ENCODE measurements at regions not wholly inside any gene's neighbourhood (a gene's known extent, or its start where the extent isn't known, plus 50 kb on each side); places are given as distances from the start of the nearest gene placed in this dataset.
A peak's percentile ranks its signal among the peaks of the same experiment; 100 is the strongest.
"Not testable (repeated sequence)": the region's sequence is repeated elsewhere in the genome, so short reads cannot be mapped to it uniquely, and the experiment has no call there.

DNA sequence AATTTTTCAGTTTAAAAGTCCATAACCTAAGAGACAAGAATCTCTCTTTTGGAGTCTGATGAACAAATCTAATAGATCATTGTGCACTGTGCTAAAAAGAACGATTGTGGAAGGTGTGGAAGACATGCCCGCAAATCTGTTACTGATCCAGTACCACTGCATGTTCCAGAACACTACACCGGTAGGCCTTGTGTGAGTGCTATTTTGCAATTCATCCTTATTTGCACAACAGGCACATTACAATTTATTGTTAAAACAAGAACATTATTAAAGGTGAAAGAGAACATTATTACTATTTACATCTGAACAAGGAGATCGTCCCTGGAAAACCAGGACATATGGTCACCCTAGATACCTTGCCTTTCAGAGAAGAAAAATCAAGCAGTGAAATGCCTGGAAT, 205.7 kb upstream of the NECTIN3 start:
- Mint-ChIP-seq H3K4me3 (no peak overlapping the region), H3K36me3 (ENCODE audit: insufficient read depth in 2 of 2) (no peaks in the 10 kb centered on the region), H3K9me3 (no peaks in the 10 kb centered on the region), H3K27me3 (ENCODE audit: low read depth) (peaks cover 10% of the 10 kb centered on the region), H3K4me1 (ENCODE audit: low read depth) (no peaks in the 10 kb centered on the region), H3K27ac (no peak overlapping the region)
- no peak for DNase-seq
- no peak for ATAC-seq (replicated peaks in 1 of 2)

DNA sequence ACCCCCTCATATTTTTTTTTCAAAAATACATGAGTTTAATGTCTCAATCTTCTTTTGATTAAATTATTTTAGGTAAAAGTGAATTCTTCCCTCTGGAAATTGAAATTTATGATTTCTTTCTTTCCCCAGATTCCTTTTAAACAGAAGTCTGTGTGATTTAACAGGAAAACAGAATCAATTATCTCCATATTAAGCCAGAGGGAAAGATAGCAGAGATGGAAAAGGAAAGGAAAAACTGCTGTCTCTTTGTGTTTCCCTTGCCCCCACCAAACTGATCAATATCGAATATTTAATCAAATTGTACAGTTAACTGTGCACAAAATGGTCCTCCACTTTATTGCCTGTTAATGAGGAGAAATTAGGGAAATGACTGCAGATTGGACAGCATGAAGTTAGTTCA, 203.5 kb upstream of the NECTIN3 start:
- Mint-ChIP-seq H3K27ac (no peak overlapping the region), H3K27me3 (ENCODE audit: low read depth) (peaks cover 10% of the 10 kb centered on the region), H3K9me3 (no peaks in the 10 kb centered on the region), H3K4me3 (no peak overlapping the region), H3K4me1 (ENCODE audit: low read depth) (no peaks in the 10 kb centered on the region), H3K36me3 (ENCODE audit: insufficient read depth in 2 of 2) (no peaks in the 10 kb centered on the region)
- DNase-seq (no peak), ATAC-seq (replicated peaks in 1 of 2) (no peak)

DNA sequence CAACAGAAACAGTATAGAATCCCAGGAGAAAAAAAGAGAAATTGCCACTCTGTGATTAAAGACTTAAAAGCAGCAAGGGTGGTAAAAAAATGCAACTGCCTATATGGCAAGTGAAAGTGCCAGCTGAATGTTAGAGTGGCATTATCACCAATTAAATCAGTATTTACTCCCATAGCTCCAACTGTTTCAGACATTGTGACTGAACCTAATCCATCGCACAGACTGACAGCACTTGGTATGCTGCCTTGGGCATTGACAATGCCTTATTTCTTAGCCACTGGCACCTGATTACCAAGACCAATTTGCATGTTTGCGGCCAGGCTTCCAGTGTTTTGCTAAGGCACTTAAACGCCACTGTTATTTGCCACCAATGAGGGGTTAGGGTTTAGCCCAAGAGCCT, 201.9 kb upstream of the NECTIN3 start:
- Mint-ChIP-seq H3K9me3 (peaks cover 4 to 7% of the 10 kb centered on the region in 2 donors), H3K4me3 (no peak overlapping the region), H3K27me3 (ENCODE audit: low read depth) (peaks cover 18% of the 10 kb centered on the region), H3K27ac (no peak overlapping the region), H3K36me3 (ENCODE audit: insufficient read depth in 2 of 2) (peaks cover 2 to 4% of the 10 kb centered on the region in 2 donors), H3K4me1 (ENCODE audit: low read depth) (no peaks in the 10 kb centered on the region)
- ATAC-seq (replicated peaks in 1 of 2) (no peak), DNase-seq (no peak)

DNA sequence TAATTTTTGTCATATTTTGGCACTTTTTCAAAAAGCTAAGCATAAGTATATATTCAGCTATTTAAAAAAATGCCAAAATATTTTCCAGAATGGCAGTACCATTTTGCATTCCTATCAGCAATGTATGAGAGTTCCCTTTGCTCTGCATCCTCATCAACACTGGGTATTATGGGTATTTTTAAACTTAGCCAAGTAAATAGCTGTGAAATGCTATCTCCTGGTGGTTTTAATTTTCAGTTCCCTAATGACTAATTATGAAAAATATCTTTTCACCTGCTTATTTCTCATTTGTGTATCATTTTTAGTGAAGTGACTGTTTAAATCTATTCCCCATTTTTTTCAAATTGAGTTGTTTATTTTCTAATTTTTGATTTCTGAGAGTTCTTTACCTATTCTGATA, 199.7 kb upstream of the NECTIN3 start:
- peaks cover 18% of the 10 kb centered on the region for H3K27me3 Mint-ChIP-seq (ENCODE audit: low read depth)
- peaks cover 4 to 8% of the 10 kb centered on the region in 2 donors for H3K9me3 Mint-ChIP-seq
- H3K4me3 Mint-ChIP-seq, result no peak overlapping the region
- no peaks in the 10 kb centered on the region for H3K4me1 Mint-ChIP-seq (ENCODE audit: low read depth)
- peaks cover 4% of the 10 kb centered on the region in 2 donors for H3K36me3 Mint-ChIP-seq (ENCODE audit: insufficient read depth in 2 of 2)
- DNase-seq, result no peak
- ATAC-seq (replicated peaks in 1 of 2), result no peak
- H3K27ac Mint-ChIP-seq, result no peak overlapping the region

DNA sequence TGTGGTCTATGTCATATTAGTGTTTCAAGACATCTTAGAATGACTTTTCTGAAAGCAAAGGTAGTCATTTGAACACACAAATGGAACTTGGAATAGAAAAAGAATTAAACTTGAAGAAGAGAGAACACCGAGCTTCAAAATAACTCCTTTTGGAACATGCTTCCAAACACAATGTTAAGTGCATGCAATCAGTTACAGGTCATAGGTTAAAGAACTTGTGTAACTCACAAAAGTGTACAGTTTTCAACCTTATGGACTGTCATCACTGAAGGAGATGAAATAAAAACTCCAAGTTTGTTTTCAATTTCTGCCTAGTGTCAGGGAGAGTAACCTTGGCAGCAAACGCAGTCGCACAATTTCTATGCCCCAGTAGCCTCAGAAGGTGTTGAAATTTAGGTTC, 192.9 kb upstream of the NECTIN3 start:
- no peak overlapping the region for H3K4me3 Mint-ChIP-seq
- no peaks in the 10 kb centered on the region for H3K4me1 Mint-ChIP-seq (ENCODE audit: low read depth)
- ATAC-seq (replicated peaks in 1 of 2) (no peak), DNase-seq (no peak)
- H3K36me3 Mint-ChIP-seq (ENCODE audit: insufficient read depth in 2 of 2), result peaks cover 4% of the 10 kb centered on the region in 2 donors
- H3K27ac Mint-ChIP-seq, result no peak overlapping the region
- H3K27me3 Mint-ChIP-seq (ENCODE audit: low read depth), result peaks cover 8% of the 10 kb centered on the region
- H3K9me3 Mint-ChIP-seq, result peaks cover 4 to 8% of the 10 kb centered on the region in 2 donors

DNA sequence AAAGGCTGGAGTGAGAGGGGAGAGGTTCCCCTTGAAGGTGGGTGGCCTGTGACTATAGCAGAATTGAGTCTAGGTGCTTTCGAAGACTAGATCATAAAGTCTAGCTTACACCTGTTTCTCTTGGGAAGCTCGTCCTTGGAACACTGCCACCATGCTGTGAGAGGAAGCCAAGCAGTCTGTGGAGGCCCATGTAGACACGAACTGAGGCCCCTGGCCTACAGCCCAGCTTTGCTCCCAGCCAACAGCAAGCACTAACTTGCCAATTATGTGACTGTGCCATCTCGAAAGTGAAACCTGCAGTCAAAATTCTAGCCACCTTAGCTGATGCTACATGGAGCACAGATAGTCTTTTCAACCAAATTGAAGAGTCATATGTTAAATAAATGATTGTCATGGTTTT, 190.5 kb upstream of the NECTIN3 start:
- H3K4me1 Mint-ChIP-seq (ENCODE audit: low read depth), result no peaks in the 10 kb centered on the region
- no peak overlapping the region for H3K27ac Mint-ChIP-seq
- DNase-seq, result peak in 1 of 2 donors; percentile 3
- H3K4me3 Mint-ChIP-seq, result no peak overlapping the region
- ATAC-seq (replicated peaks in 1 of 2), result peak; percentile 31 to 51
- H3K9me3 Mint-ChIP-seq, result no peaks in the 10 kb centered on the region
- H3K27me3 Mint-ChIP-seq (ENCODE audit: low read depth), result no peaks in the 10 kb centered on the region
- H3K36me3 Mint-ChIP-seq (ENCODE audit: insufficient read depth in 2 of 2), result peaks cover 0 to 2% of the 10 kb centered on the region in 2 donors

DNA sequence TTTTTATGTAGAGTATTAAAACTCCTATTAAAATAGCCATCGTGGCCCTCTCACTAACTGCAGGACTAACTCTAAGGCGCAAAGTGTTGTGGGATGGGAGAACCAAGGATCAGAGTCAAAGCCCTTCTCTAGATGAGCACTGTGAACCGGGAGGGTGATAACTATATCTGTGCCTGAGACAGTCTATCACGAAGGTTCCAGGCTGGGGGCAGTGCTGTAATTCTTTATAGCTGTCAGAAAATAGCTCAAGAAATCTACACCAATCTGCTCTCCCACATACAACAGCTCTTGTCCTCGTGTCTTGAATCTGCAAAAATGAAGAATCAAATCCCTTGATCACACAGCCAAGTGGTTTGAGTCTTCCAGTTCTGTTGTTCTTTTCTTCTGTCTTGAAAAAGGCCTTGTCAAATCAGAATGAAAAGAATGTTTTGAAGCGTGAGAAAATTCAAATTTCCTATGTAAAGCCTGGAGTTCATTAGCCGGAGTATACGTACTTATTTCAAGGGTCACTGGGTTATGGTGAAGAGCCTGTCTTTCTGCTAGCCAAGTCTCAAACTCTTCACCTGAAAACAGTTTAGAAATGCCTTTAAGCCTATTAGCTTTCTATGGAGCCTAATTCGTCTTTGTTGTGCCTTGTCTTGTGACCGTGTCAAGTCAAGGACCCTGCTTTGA, 185.3 kb upstream of the NECTIN3 start:
- Mint-ChIP-seq H3K27ac (no peak overlapping the region), H3K4me3 (no peak overlapping the region), H3K36me3 (ENCODE audit: insufficient read depth in 2 of 2) (no peaks in the 10 kb centered on the region), H3K4me1 (ENCODE audit: low read depth) (no peaks in the 10 kb centered on the region), H3K27me3 (ENCODE audit: low read depth) (no peaks in the 10 kb centered on the region), H3K9me3 (no peaks in the 10 kb centered on the region)
- no peak for DNase-seq
- ATAC-seq (replicated peaks in 1 of 2), result no peak

DNA sequence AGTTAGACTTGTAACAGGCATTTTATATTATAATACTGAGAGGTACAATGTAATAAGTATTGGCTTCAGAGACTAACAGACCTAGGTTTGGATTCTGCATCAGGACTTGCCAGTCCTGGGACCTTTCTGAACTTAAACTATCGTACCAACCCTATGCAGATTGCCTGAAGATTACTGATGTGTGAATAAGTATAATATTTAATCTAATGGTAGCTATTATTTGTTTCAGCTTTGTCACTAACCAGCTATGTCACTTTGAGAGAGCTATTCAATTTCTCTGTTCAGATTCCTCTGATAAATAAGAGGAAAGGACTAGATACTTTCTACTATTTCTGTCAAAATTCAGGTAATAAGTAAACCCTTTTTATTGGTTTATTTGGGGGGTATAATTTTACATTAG, 184.4 kb upstream of the NECTIN3 start:
- DNase-seq (no peak), ATAC-seq (replicated peaks in 1 of 2) (no peak)
- Mint-ChIP-seq H3K36me3 (ENCODE audit: insufficient read depth in 2 of 2) (no peaks in the 10 kb centered on the region), H3K4me3 (no peak overlapping the region), H3K4me1 (ENCODE audit: low read depth) (no peaks in the 10 kb centered on the region), H3K27me3 (ENCODE audit: low read depth) (no peaks in the 10 kb centered on the region), H3K27ac (no peak overlapping the region), H3K9me3 (no peaks in the 10 kb centered on the region)

DNA sequence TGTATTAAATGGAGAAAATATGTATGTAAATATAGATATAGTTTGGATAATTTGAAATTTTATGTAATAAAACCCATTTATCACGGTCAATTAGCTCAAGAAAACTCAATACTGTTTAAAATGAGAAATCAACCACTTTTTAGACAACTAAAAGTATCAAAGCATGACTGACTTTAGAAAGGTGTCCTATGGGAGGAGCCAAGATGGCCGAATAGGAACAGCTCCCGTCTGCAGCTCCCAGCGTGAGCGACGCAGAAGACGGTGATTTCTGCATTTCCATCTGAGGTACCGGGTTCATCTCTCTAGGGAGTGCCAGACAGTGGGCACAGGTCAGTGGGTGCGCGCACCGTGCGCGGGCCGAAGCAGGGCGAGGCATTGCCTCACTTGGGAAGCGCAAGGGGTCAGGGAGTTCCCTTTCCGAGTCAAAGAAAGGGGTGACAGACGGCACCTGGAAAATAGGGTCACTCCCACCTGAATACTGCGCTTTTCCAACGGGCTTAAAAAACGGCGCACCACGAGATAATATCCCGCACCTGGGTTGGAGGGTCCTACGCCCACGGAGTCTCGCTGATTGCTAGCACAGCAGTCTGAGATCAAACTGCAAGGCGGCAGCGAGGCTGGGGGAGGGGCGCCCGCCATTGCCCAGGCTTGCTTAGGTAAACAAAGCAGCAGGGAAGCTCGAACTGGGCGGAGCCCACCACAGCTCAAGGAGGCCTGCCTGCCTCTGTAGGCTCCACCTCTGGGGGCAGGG, 182.8 kb upstream of the NECTIN3 start:
- H3K4me1 Mint-ChIP-seq (ENCODE audit: low read depth); DNase-seq; H3K36me3 Mint-ChIP-seq (ENCODE audit: insufficient read depth in 2 of 2); ATAC-seq (replicated peaks in 1 of 2); H3K9me3 Mint-ChIP-seq; H3K27me3 Mint-ChIP-seq (ENCODE audit: low read depth); H3K4me3 Mint-ChIP-seq; H3K27ac Mint-ChIP-seq: not testable (repeated sequence)

DNA sequence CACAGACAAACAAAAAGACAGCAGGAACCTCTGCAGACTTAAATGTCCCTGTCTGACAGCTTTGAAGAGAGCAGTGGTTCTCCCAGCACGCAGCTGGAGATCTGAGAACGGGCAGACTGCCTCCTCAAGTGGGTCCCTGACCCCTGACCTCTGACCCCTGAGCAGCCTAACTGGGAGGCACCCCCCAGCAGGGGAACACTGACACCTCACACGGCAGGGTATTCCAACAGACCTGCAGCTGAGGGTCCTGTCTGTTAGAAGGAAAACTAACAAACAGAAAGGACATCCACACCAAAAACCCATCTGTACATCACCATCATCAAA, 182.3 kb upstream of the NECTIN3 start:
- H3K4me3 Mint-ChIP-seq; H3K27me3 Mint-ChIP-seq (ENCODE audit: low read depth); H3K27ac Mint-ChIP-seq; ATAC-seq (replicated peaks in 1 of 2); DNase-seq; H3K9me3 Mint-ChIP-seq; H3K36me3 Mint-ChIP-seq (ENCODE audit: insufficient read depth in 2 of 2); H3K4me1 Mint-ChIP-seq (ENCODE audit: low read depth): not testable (repeated sequence)

DNA sequence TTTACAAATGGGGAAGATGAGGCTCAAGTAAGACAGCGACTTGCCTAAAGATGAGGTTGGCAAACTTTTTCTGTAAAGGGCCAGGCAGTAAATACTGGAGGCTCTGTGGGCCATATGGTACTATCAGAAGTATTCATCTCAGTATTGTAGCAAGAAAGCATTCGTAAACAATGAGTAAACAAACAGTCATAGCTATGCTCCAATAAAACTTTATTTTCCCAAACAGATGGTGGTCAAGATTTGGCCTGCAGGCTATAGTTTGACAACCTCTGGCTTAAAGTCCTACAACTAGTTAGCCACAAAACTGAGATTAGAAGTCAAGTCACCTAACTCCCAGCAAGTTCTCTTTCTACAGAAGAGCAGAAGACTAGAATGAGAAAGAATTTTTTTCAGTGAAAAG, 177.0 kb upstream of the NECTIN3 start:
- H3K9me3 Mint-ChIP-seq, result no peaks in the 10 kb centered on the region
- no peak overlapping the region for H3K27ac Mint-ChIP-seq
- peaks cover 7% of the 10 kb centered on the region for H3K27me3 Mint-ChIP-seq (ENCODE audit: low read depth)
- ATAC-seq (replicated peaks in 1 of 2), result no peak
- no peak for DNase-seq
- no peaks in the 10 kb centered on the region for H3K4me1 Mint-ChIP-seq (ENCODE audit: low read depth)
- no peaks in the 10 kb centered on the region for H3K36me3 Mint-ChIP-seq (ENCODE audit: insufficient read depth in 2 of 2)
- H3K4me3 Mint-ChIP-seq, result no peak overlapping the region

DNA sequence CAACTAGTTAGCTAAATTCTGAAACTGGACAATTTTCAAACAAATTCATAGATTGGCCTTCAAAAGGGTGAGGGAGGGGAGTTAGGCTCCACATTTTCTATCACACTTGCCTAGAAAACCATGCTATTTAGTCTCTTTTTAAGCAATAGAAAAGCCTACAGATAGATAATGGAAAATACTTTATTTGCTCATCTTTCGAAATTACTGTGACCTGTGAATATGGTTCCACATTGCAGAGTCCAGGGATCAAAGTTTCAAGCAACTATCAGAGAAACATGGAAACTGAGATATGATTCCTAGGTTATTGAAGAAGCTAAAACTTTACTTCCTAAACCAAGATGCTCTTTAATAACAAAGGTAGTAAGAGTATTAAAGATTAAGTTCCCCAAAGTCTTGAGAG, 176.6 kb upstream of the NECTIN3 start:
- Mint-ChIP-seq H3K4me1 (ENCODE audit: low read depth) (no peaks in the 10 kb centered on the region), H3K4me3 (no peak overlapping the region), H3K9me3 (no peaks in the 10 kb centered on the region), H3K27me3 (ENCODE audit: low read depth) (peaks cover 7% of the 10 kb centered on the region), H3K36me3 (ENCODE audit: insufficient read depth in 2 of 2) (no peaks in the 10 kb centered on the region), H3K27ac (no peak overlapping the region)
- DNase-seq (no peak), ATAC-seq (replicated peaks in 1 of 2) (no peak)

DNA sequence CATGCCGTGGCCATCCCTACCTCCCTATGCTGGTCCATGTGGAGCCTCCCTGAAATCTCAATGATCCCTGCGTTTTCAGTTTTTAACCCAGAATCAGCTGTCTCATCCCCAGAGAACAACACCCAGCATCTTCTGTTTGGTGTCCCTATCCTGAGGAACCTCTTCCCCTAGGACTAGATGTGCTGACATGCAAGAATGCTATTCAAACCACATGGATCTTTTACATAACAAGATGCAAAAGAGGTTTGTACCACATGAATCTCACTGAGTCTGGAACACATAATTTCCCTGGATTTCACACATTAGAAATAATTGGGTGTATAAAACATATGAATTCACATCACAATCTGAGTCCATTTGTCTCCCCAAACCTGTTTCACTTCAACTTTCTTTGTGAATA, 174.6 kb upstream of the NECTIN3 start:
- no peak overlapping the region for H3K4me3 Mint-ChIP-seq
- no peak overlapping the region for H3K27ac Mint-ChIP-seq
- H3K4me1 Mint-ChIP-seq (ENCODE audit: low read depth), result no peaks in the 10 kb centered on the region
- DNase-seq (no peak), ATAC-seq (replicated peaks in 1 of 2) (no peak)
- peaks cover 7% of the 10 kb centered on the region for H3K27me3 Mint-ChIP-seq (ENCODE audit: low read depth)
- H3K36me3 Mint-ChIP-seq (ENCODE audit: insufficient read depth in 2 of 2), result no peaks in the 10 kb centered on the region
- H3K9me3 Mint-ChIP-seq, result no peaks in the 10 kb centered on the region

DNA sequence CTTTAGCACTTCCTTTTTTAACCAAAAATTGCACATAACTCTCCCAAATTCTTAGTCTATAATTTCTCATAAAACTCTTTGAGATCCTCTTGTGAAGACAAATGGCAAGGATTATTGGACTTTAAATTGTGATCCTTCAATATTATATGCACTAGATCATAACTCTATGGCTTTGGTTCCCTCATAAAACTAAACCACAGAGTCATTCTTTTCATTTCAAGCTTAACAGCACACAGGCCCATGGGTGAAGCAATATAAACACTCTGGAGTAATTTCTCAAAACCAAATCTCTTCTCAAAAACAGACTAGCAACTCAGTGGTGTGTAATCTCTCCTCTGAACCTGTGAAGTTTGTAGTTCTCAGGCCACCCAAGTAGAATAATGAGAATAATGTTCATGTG, 171.0 kb upstream of the NECTIN3 start:
- H3K27ac Mint-ChIP-seq, result no peak overlapping the region
- ATAC-seq (replicated peaks in 1 of 2), result no peak
- H3K4me1 Mint-ChIP-seq (ENCODE audit: low read depth), result no peaks in the 10 kb centered on the region
- no peak for DNase-seq
- H3K9me3 Mint-ChIP-seq, result no peaks in the 10 kb centered on the region
- no peaks in the 10 kb centered on the region for H3K36me3 Mint-ChIP-seq (ENCODE audit: insufficient read depth in 2 of 2)
- H3K4me3 Mint-ChIP-seq, result no peak overlapping the region
- peaks cover 7% of the 10 kb centered on the region for H3K27me3 Mint-ChIP-seq (ENCODE audit: low read depth)

Data from activated T-cell treated with anti-CD3 and anti-CD28 coated beads, Interleukin-2, amount 50 U/mL, for 72 hours (primary cell).